ENCODE measurements at regions not wholly inside any gene's neighbourhood (a gene's known extent, or its start where the extent isn't known, plus 50 kb on each side); places are given as distances from the start of the nearest gene placed in this dataset.

DNA sequence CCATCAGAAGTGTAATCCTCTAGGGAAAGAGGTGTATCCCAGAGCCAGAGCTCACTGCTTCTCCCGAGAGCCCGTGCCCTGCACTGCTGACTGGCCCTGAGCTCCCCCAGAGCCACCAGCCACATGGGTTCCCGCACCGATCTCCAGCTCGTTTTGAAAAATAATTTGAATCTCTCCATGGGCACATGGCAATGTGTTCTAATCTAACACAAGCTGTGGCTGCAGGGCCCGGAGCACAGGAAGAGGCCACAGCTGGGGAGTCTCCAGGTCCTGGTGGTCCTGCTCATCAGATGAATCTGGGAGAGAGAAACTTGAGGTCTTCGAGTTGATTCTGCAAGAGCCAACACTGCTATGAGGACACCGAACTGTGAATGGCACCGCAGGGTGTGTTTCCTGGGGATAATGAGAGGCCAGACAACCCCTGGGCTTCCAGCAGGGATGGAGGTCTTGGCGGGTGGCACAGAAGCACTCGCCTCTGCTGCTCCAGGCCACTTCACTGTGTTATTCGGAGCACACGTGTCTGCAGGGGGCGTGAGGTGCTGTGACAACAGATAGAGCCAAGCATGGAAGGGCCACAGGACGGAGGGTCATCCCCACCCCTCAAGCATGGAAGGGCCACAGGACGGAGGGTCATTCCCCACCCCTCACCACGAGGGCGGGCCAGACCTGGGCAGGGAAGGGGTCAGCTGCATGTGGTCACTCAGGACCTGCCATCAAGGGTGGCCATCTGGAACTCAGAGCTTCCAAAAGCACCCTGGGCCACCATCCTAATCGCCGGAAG is 196.8 kb downstream of the NDUFA10 start:
- TF ChIP-seq, protein P1, sequence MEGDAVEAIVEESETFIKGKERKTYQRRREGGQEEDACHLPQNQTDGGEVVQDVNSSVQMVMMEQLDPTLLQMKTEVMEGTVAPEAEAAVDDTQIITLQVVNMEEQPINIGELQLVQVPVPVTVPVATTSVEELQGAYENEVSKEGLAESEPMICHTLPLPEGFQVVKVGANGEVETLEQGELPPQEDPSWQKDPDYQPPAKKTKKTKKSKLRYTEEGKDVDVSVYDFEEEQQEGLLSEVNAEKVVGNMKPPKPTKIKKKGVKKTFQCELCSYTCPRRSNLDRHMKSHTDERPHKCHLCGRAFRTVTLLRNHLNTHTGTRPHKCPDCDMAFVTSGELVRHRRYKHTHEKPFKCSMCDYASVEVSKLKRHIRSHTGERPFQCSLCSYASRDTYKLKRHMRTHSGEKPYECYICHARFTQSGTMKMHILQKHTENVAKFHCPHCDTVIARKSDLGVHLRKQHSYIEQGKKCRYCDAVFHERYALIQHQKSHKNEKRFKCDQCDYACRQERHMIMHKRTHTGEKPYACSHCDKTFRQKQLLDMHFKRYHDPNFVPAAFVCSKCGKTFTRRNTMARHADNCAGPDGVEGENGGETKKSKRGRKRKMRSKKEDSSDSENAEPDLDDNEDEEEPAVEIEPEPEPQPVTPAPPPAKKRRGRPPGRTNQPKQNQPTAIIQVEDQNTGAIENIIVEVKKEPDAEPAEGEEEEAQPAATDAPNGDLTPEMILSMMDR (IDR thresholded peaks at IDR 0.05; ENCODE audit: low read depth, low read length), result no peak
- H3K4me3 ChIP-seq (ENCODE audit: low read depth, low read length), result no peak overlapping the region

DNA sequence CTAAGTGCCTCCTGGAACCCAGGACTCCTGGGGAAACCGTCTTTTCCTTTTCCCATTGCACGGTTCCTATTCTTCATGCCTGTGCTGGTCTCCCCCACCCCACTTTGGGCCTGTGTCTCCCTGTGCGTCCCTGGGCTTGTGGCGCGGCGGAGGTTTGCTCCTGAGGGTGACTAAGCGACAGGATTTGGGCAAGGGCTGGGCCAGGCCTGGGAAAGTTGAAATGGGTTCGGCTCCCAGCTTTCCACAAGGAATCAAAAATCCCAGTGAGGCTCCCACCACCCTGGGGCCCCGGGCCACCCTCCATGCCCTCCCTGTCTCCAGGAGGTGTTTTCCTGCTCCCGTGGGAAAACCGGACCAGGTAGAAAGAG is 197.6 kb downstream of the NDUFA10 start:
- no peak overlapping the region for H3K4me3 ChIP-seq (ENCODE audit: low read depth, low read length)
- TF ChIP-seq, protein P1 (IDR thresholded peaks at IDR 0.05; ENCODE audit: low read depth, low read length), result no peak

DNA sequence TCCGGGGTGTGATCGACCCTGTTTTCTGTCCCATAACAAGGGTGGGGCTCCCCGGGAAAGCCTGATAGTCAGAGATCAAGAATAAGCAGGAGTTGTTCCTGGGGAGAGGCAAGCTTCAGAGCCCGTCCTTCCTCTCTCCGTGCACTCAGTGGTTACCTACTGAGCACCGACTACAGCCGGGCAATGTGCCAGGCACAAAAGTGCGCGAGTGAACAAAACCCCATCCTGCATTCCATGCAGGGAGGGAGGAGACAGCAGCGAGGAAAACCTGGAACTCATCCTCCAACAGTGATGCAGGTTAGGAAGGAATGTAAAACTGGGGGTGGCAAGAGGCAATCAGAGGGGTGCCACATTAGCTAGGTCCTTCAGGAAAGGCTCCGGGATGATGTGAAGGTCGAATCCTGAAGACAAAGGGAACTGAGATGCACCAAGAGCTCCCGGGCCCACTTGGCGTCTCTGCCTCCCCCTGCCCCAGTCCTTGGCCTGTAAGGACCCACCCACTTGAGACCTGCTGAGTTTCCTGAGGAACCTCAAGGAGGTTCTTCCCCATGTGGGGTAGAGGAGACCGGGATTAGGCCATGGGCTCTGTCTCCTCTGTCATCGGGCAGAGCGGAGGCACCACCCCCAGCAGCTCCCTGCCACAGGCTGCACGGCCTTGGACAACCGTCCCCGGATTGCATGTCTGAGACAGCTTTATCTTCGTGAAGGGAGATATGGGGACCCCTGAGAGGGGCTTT is 198.2 kb downstream of the NDUFA10 start:
- no peak overlapping the region for H3K4me3 ChIP-seq (ENCODE audit: low read depth, low read length)
- TF ChIP-seq, protein P1 (IDR thresholded peaks at IDR 0.05; ENCODE audit: low read depth, low read length), result no peak

DNA sequence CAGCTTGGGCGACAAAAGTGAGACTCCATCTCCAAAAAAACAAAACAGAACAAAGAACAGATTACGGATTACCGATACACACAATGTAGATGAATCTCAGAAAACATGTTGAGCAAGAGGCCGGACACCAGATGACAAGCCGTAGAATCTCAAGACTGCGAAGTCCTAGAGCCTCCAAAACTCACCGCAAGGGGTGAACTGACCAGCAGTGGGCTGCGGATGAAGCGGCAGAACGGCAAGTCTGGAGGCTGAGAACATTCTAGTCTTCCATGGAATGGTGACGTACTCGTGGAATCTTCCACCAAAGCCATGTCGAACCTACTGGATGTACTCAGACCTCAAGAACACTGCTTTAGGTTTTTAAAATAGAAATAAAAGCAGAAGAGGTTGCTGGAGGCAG is 198.8 kb downstream of the NDUFA10 start:
- no peak overlapping the region for H3K4me3 ChIP-seq (ENCODE audit: low read depth, low read length)
- TF ChIP-seq, protein P1 (IDR thresholded peaks at IDR 0.05; ENCODE audit: low read depth, low read length), result no peak

DNA sequence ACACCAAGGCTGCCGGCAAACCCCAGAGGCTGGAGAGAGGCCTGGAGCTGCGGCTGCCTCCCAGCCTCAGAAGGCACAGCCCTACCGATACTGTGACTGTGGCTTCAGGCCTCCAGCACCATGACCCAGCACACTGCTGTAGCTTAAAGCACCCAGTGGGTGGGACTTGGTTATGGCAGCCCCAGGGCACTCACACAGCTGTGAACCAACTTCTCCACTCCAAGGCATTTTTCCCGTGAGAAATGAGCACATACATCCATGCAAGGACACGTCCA is 199.5 kb downstream of the NDUFA10 start:
- TF ChIP-seq, protein P1 (IDR thresholded peaks at IDR 0.05; ENCODE audit: low read depth, low read length), result no peak
- H3K4me3 ChIP-seq (ENCODE audit: low read depth, low read length), result no peak overlapping the region

DNA sequence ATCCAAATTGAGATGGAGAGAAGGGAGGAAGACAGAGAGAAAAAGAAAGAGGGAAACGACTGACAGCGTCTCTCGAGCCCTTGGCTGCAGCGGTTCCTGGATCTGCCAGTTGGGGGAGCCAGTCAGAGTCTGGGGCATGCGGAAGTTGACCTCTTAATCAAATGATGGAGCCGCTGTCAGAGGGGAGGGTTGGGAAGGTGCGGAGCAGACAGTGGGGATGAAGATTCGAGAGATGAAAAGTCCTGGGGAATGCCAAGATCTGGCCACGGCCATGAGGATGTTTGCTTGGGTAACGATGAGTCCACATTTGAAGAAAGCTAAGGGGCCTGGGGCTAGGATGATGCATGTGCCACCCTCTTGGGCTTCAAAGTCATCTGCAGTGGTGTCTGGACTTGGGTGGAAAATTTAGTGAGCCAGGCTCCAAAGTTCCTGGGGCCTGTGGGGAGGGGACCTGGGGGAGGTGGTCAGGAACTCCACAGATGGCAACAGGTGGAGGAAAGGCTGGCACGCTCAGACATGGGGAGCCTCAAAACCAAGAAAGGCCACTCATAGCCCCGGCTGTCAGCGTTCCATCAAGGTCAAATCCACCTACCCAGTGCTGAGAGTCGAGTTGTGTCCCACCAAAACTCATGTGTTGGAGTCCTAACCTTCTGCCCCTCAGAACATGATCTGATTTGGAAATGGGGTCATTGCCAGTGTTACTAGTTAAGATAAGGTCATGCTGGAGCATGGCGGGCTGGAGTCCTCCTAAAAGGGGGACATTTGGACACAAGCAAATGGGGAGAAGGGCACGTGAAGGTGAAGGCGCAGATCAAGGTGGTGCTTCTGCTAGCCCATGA is 200.1 kb downstream of the NDUFA10 start:
- H3K4me3 ChIP-seq (ENCODE audit: low read depth, low read length), result no peak overlapping the region
- TF ChIP-seq, protein P1 (IDR thresholded peaks at IDR 0.05; ENCODE audit: low read depth, low read length), result no peak

All from WI38 (cell line).